ENCODE measurements at regions not wholly inside any gene's neighbourhood (a gene's known extent, or its start where the extent isn't known, plus 50 kb on each side); places are given as distances from the start of the nearest gene placed in this dataset.

DNA sequence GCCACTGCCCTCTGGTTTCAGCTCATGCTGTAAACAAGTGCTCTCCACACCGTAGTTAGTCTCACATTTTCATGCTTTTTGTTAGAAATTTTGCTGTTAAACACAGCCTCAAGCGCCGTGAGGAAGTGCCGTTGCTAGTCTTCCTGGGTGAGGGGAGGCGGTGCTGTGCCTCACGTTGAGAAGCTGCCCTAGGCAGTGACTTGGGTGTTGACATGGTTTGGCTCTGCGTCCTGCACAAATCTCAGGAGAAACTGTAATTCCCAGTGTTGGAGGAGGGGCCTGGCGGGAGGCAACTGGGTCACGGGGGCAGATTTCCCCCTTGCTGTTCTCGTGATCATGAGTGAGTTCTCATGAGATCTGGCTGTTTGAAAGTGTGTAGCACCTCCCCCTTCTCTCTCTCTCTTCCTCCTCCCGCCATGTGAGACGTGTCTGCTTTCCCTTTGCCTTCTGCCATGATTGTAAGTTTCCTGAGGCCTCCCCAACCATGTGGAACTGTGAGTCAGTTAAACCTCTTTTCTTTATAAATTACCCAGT is 95.8 kb downstream of the ERMARD start:
- Histone ChIP-seq H3K27ac (ENCODE audit: low read depth) (no peak overlapping the region), H3K79me2 (replicated peaks; ENCODE audit: insufficient read depth) (no peaks in the 10 kb centered on the region), H3K4me2 (no peak overlapping the region), H3F3A (replicated peaks; ENCODE audit: low read depth) (no peaks in the 10 kb centered on the region), H3K9me2 (ENCODE audit: insufficient read depth) (no peaks in the 10 kb centered on the region), H3K27me3 (ENCODE audit: insufficient read depth) (no peaks in the 10 kb centered on the region), H3K4me3 (no peak overlapping the region), H4K20me1 (replicated peaks; ENCODE audit: insufficient read depth) (no peaks in the 10 kb centered on the region), H2AFZ (peak overlapping the region; percentile 69; the same call in 1 of the 2 replicates), H3K4me1 (ENCODE audit: insufficient read depth) (no peaks in the 10 kb centered on the region), H3K36me3 (ENCODE audit: insufficient read depth) (no peaks in the 10 kb centered on the region)
- Mint-ChIP-seq H3K4me3 (no peak overlapping the region), H3K27ac (no peak overlapping the region; the same call in 1 of the 2 replicates), H3K9me3 (no peaks in the 10 kb centered on the region), H3K27me3 (ENCODE audit: insufficient read depth, low read depth, poor library complexity) (peaks cover 12% of the 10 kb centered on the region), H3K4me1 (peaks cover 6% of the 10 kb centered on the region; the same call in 2 of the 3 replicates), H3K36me3 (ENCODE audit: low read depth) (no peaks in the 10 kb centered on the region)
- DNase-seq (ENCODE audit: low spot score) (no peak), ATAC-seq (no peak)
- TF ChIP-seq ZNF114 (CRISPR knock-in tag; IDR thresholded peaks at IDR 0.05) (no peak), POLR2AphosphoS5 (IDR thresholded peaks at IDR 0.05; ENCODE audit: low read depth) (no peak), EZH2 (IDR thresholded peaks at IDR 0.05; ENCODE audit: low read depth, unreplicated experiment) (no peak)
- TF ChIP-seq, protein P1, sequence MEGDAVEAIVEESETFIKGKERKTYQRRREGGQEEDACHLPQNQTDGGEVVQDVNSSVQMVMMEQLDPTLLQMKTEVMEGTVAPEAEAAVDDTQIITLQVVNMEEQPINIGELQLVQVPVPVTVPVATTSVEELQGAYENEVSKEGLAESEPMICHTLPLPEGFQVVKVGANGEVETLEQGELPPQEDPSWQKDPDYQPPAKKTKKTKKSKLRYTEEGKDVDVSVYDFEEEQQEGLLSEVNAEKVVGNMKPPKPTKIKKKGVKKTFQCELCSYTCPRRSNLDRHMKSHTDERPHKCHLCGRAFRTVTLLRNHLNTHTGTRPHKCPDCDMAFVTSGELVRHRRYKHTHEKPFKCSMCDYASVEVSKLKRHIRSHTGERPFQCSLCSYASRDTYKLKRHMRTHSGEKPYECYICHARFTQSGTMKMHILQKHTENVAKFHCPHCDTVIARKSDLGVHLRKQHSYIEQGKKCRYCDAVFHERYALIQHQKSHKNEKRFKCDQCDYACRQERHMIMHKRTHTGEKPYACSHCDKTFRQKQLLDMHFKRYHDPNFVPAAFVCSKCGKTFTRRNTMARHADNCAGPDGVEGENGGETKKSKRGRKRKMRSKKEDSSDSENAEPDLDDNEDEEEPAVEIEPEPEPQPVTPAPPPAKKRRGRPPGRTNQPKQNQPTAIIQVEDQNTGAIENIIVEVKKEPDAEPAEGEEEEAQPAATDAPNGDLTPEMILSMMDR (conservative IDR thresholded peaks at IDR 0.05; ENCODE audit: low read depth in 2 of 2), result no peak
- TF ChIP-seq, protein P2, sequence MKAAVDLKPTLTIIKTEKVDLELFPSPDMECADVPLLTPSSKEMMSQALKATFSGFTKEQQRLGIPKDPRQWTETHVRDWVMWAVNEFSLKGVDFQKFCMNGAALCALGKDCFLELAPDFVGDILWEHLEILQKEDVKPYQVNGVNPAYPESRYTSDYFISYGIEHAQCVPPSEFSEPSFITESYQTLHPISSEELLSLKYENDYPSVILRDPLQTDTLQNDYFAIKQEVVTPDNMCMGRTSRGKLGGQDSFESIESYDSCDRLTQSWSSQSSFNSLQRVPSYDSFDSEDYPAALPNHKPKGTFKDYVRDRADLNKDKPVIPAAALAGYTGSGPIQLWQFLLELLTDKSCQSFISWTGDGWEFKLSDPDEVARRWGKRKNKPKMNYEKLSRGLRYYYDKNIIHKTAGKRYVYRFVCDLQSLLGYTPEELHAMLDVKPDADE (IDR thresholded peaks at IDR 0.05), result no peak
- TF ChIP-seq, protein P3, sequence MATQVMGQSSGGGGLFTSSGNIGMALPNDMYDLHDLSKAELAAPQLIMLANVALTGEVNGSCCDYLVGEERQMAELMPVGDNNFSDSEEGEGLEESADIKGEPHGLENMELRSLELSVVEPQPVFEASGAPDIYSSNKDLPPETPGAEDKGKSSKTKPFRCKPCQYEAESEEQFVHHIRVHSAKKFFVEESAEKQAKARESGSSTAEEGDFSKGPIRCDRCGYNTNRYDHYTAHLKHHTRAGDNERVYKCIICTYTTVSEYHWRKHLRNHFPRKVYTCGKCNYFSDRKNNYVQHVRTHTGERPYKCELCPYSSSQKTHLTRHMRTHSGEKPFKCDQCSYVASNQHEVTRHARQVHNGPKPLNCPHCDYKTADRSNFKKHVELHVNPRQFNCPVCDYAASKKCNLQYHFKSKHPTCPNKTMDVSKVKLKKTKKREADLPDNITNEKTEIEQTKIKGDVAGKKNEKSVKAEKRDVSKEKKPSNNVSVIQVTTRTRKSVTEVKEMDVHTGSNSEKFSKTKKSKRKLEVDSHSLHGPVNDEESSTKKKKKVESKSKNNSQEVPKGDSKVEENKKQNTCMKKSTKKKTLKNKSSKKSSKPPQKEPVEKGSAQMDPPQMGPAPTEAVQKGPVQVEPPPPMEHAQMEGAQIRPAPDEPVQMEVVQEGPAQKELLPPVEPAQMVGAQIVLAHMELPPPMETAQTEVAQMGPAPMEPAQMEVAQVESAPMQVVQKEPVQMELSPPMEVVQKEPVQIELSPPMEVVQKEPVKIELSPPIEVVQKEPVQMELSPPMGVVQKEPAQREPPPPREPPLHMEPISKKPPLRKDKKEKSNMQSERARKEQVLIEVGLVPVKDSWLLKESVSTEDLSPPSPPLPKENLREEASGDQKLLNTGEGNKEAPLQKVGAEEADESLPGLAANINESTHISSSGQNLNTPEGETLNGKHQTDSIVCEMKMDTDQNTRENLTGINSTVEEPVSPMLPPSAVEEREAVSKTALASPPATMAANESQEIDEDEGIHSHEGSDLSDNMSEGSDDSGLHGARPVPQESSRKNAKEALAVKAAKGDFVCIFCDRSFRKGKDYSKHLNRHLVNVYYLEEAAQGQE (IDR thresholded peaks at IDR 0.05; ENCODE audit: unreplicated experiment), result no peak

DNA sequence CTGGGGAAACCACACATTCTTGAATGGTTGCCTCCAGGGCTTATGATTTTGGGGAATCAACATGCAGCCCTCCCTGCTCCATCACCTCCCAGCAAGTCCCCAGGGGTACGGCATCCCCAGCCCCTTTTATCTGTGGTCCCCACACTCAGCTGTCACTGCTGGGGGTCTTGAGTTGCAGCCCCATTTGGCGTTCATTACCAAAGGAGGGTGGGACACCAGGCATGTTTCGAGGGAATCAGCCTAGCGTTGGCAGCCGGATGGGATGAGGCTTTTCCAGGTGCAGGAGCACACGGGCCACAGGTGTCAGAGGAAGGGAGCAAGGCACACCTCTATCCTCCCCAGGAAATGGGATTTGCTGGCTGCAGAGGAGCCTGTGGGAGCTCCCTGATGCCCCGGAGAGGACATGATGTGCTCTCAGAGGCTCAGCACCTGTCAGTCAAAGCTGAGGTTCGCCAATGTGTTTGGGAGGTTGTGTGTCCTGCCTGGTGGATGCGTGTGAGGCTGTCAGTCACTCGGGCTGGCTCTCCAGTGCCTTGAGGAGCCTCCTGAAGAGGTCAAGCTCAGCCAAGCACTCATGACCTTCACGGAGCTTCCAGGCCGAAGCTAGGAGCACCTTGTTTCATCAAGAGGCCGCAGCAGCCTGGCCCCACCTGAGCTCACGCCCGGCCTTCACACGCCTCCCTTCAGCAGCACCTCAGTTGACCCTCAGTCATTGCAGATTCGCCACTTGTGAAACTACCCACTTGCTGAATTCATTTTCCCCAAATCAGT is 95.0 kb downstream of the ERMARD start:
- no peaks in the 10 kb centered on the region for H3K79me2 ChIP-seq (replicated peaks; ENCODE audit: insufficient read depth)
- no peak overlapping the region for H3K4me2 ChIP-seq
- H3F3A ChIP-seq (replicated peaks; ENCODE audit: low read depth), result no peaks in the 10 kb centered on the region
- Mint-ChIP-seq H3K27me3 (ENCODE audit: insufficient read depth, low read depth, poor library complexity) (peaks cover 11% of the 10 kb centered on the region), H3K36me3 (ENCODE audit: low read depth) (no peaks in the 10 kb centered on the region), H3K9me3 (no peaks in the 10 kb centered on the region), H3K4me1 (no peaks in the 10 kb centered on the region), H3K4me3 (no peak overlapping the region), H3K27ac (no peak overlapping the region)
- no peaks in the 10 kb centered on the region for H3K9me2 ChIP-seq (ENCODE audit: insufficient read depth)
- no peak for ATAC-seq
- no peaks in the 10 kb centered on the region for H3K27me3 ChIP-seq (ENCODE audit: insufficient read depth)
- H4K20me1 ChIP-seq (replicated peaks; ENCODE audit: insufficient read depth), result no peaks in the 10 kb centered on the region
- peak overlapping the region; percentile 69; the same call in 1 of the 2 replicates for H2AFZ ChIP-seq
- no peaks in the 10 kb centered on the region for H3K4me1 ChIP-seq (ENCODE audit: insufficient read depth)
- H3K27ac ChIP-seq (ENCODE audit: low read depth), result no peak overlapping the region
- no peak for TF ChIP-seq ZNF331 (CRISPR knock-in tag; IDR thresholded peaks at IDR 0.05; ENCODE audit: low read depth)
- no peak for TF ChIP-seq EZH2 (IDR thresholded peaks at IDR 0.05; ENCODE audit: low read depth, unreplicated experiment)
- no peak for TF ChIP-seq ZNF114 (CRISPR knock-in tag; IDR thresholded peaks at IDR 0.05)
- no peak for TF ChIP-seq POLR2AphosphoS5 (IDR thresholded peaks at IDR 0.05; ENCODE audit: low read depth)
- no peak for DNase-seq (ENCODE audit: low spot score)
- no peaks in the 10 kb centered on the region for H3K36me3 ChIP-seq (ENCODE audit: insufficient read depth)
- H3K4me3 ChIP-seq, result no peak overlapping the region

All from GM23338 (cell line).